OCI-LY3 (cell line): ENCODE measurements at regions not wholly inside any gene's neighbourhood (a gene's known extent, or its start where the extent isn't known, plus 50 kb on each side); places are given as distances from the start of the nearest gene placed in this dataset.

Experiments used
- H2AFZ ChIP-seq: fragments of 200-600, 300-600 bp; shearing (Covaris generic); 2 replicates; pipeline ENCODE4 v1.6.0; 2014; ENCODE audit warnings: antibody characterized with exemption, low read depth, low read length
- H3K27ac ChIP-seq: fragments of 200-600, 300-600 bp; sonication (generic); 2 replicates; pipeline ENCODE4 v1.5.1; 2014; ENCODE audit warnings: mild to moderate bottlenecking, low read length, moderate library complexity, mixed read lengths
- H3K27me3 ChIP-seq: fragments of 200-600, 300-600 bp; sonication (generic); 2 replicates; pipeline ENCODE4 v1.6.1; 2014; ENCODE audit warnings: low read depth, low read length, mixed read lengths
- H3K36me3 ChIP-seq: fragments of 200-600, 300-600 bp; sonication (generic); replicated peaks from 2 replicates; pipeline ENCODE3; 2014; ENCODE audit warnings: low read depth, low read length, mixed read lengths
- H3K4me1 ChIP-seq: fragments of 300-600, 200-600 bp; sonication (generic); 2 replicates; pipeline ENCODE4 v1.6.1; 2014; ENCODE audit warnings: low read length, mixed read lengths
- H3K4me2 ChIP-seq: fragments of 200-600, 300-600 bp; sonication (generic); 2 replicates; pipeline ENCODE4 v1.6.1; 2014; ENCODE audit warnings: low read length, mixed read lengths
- H3K4me3 ChIP-seq: fragments of 300-600, 200-600 bp; sonication (generic); 2 replicates; pipeline ENCODE4 v1.5.1; 2014; ENCODE audit warnings: antibody characterized with exemption, mild to moderate bottlenecking, low read length, moderate library complexity
- H3K79me2 ChIP-seq: fragments of 300-600, 200-600 bp; shearing (Covaris generic); 2 replicates; pipeline ENCODE4 v1.6.1; 2014; ENCODE audit warnings: mild to moderate bottlenecking, low read length, mixed read lengths
- H3K9ac ChIP-seq: fragments of 300-600, 200-600 bp; shearing (Covaris generic); 2 replicates; pipeline ENCODE4 v1.6.0; 2014; ENCODE audit warnings: mild to moderate bottlenecking, low read length, moderate library complexity
- H3K9me3 ChIP-seq: fragments of 200-600, 300-600 bp; shearing (Covaris generic); 2 replicates; pipeline ENCODE4 v1.6.1; 2014; ENCODE audit warnings: low read length, mixed read lengths; ENCODE audit not compliant: insufficient read depth
- H4K20me1 ChIP-seq: fragments of 200-600, 300-600 bp; sonication (generic); 2 replicates; pipeline ENCODE4 v1.6.1; 2016; ENCODE audit warnings: low read length, mixed read lengths; ENCODE audit not compliant: insufficient read depth
- EZH2phosphoT487 ChIP-seq: fragments of 200-600 bp; shearing (Covaris generic); IDR thresholded peaks from 2 replicates; pipeline ENCODE4 v1.6.1; 2018; ENCODE audit warnings: antibody characterized with exemption, mixed run types, low read depth
- TF ChIP-seq, protein P1 (sequence below): fragments of 200-600, 300-600 bp; sonication (generic); IDR thresholded peaks from 2 replicates; pipeline ENCODE4 v1.5.1; 2014; ENCODE audit warnings: antibody characterized with exemption, low read length, low read depth

DNA sequence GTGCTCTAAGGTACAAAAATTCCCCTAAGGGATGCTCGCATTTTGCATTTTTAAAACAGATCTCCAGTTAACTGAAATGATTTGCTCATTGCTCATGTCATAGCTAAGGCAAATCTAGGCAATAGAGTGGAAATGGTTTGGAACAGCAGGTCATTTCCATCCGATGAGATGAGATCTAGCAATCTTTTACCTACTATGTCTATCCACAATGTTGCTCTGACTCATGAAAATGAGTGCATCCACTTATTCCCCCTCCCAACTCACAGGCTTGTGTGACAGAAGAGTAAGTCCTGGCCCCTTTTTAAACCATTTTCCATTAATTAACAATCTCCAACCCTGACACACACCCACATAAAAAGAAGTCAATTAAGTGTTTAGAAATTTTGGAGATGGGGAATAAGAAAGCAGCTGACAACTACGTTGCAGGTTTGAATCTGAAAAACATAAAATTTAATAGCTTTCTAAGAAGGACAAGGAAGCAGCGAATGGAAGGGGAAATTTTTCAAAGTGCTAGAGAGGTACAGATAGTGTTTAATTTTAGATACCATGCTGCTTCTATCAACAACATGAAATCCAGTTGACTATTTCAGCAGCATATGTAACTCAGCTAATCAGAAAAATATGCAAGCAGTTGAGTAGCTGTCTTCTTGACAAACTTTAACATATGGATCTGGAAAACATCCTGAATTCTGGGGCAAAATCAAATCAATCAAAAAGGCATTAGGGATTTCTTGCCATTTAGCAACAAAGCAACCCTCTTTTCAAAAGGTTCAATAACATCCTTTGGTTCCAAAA is 112.0 kb downstream of the TMCO5A start:
- H2AFZ ChIP-seq = no peak overlapping the region
- H3K9me3 ChIP-seq = no peaks in the 10 kb centered on the region

DNA sequence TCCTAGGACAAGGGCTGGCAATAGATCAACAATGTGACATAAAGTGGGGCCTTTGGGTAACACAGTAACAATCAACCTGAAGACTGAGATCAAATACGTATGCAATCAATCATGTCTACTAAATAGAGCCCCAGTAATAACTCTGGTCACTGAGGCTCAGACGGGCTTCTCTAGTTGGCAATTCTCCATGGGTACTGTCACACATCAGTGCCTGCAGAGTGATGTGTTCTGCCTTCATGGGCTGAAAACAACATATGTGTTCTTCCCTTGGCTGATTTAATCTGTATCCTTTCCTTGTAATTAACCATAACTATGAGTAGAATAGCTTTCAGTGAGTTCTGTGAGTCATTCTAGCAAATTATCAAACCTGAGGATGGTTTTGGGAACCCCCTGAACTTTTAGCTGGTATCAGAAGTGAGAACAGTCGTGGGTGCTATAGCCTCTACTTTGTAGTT is 113.6 kb downstream of the TMCO5A start:
- no peak overlapping the region for H3K9ac ChIP-seq
- H3K4me1 ChIP-seq = peaks cover 13% of the 10 kb centered on the region
- H3K27me3 ChIP-seq = no peaks in the 10 kb centered on the region
- H3K79me2 ChIP-seq = no peaks in the 10 kb centered on the region
- H3K9me3 ChIP-seq = no peaks in the 10 kb centered on the region
- H3K4me3 ChIP-seq = no peak overlapping the region
- H4K20me1 ChIP-seq = no peaks in the 10 kb centered on the region
- H3K27ac ChIP-seq = no peak overlapping the region
- H3K36me3 ChIP-seq = no peaks in the 10 kb centered on the region
- no peak for TF ChIP-seq EZH2phosphoT487
- TF ChIP-seq, protein P1, sequence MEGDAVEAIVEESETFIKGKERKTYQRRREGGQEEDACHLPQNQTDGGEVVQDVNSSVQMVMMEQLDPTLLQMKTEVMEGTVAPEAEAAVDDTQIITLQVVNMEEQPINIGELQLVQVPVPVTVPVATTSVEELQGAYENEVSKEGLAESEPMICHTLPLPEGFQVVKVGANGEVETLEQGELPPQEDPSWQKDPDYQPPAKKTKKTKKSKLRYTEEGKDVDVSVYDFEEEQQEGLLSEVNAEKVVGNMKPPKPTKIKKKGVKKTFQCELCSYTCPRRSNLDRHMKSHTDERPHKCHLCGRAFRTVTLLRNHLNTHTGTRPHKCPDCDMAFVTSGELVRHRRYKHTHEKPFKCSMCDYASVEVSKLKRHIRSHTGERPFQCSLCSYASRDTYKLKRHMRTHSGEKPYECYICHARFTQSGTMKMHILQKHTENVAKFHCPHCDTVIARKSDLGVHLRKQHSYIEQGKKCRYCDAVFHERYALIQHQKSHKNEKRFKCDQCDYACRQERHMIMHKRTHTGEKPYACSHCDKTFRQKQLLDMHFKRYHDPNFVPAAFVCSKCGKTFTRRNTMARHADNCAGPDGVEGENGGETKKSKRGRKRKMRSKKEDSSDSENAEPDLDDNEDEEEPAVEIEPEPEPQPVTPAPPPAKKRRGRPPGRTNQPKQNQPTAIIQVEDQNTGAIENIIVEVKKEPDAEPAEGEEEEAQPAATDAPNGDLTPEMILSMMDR = no peak
- H3K4me2 ChIP-seq = peak overlapping the region; percentile 43
- no peak overlapping the region for H2AFZ ChIP-seq

More for the DNA sequence above, 112.0 kb downstream of the TMCO5A start:
- Histone ChIP-seq H3K27me3 (no peaks in the 10 kb centered on the region), H3K27ac (no peak overlapping the region), H3K4me1 (peaks cover 10% of the 10 kb centered on the region), H3K36me3 (no peaks in the 10 kb centered on the region), H3K4me2 (no peak overlapping the region), H4K20me1 (no peaks in the 10 kb centered on the region), H3K79me2 (no peaks in the 10 kb centered on the region), H3K9ac (no peak overlapping the region), H3K4me3 (no peak overlapping the region)
- TF ChIP-seq EZH2phosphoT487 = no peak
- TF ChIP-seq, protein P1 = no peak

DNA sequence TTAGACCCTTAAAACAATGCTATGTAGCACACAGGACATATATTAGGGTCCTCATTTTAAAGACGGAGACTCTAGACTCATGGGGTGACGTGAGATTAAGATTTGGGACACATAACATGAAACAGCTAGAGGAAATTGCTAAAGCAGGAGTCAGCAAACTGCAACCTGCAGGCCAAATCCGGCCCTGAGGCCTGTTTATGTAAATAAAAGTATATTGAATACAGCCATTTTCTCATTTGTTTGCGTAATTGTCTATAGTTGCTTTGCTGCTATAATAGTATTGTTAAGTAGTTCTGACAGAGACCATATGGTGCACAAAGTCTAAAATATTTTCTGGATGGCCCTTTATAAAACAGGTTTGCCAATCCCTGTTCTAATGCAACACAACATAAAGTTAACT is 115.5 kb downstream of the TMCO5A start:
- H3K9me3 ChIP-seq = no peaks in the 10 kb centered on the region
- peaks cover 19% of the 10 kb centered on the region for H3K4me1 ChIP-seq
- no peak overlapping the region for H3K27ac ChIP-seq
- H3K4me2 ChIP-seq = no peak overlapping the region
- no peak overlapping the region for H3K4me3 ChIP-seq
- no peak overlapping the region for H2AFZ ChIP-seq
- no peaks in the 10 kb centered on the region for H4K20me1 ChIP-seq
- no peak overlapping the region for H3K9ac ChIP-seq
- H3K79me2 ChIP-seq = no peaks in the 10 kb centered on the region
- H3K36me3 ChIP-seq = no peaks in the 10 kb centered on the region
- no peak for TF ChIP-seq EZH2phosphoT487
- TF ChIP-seq, protein P1 = no peak
- H3K27me3 ChIP-seq = peaks cover under 1% of the 10 kb centered on the region; the same call in 1 of the 2 replicates

DNA sequence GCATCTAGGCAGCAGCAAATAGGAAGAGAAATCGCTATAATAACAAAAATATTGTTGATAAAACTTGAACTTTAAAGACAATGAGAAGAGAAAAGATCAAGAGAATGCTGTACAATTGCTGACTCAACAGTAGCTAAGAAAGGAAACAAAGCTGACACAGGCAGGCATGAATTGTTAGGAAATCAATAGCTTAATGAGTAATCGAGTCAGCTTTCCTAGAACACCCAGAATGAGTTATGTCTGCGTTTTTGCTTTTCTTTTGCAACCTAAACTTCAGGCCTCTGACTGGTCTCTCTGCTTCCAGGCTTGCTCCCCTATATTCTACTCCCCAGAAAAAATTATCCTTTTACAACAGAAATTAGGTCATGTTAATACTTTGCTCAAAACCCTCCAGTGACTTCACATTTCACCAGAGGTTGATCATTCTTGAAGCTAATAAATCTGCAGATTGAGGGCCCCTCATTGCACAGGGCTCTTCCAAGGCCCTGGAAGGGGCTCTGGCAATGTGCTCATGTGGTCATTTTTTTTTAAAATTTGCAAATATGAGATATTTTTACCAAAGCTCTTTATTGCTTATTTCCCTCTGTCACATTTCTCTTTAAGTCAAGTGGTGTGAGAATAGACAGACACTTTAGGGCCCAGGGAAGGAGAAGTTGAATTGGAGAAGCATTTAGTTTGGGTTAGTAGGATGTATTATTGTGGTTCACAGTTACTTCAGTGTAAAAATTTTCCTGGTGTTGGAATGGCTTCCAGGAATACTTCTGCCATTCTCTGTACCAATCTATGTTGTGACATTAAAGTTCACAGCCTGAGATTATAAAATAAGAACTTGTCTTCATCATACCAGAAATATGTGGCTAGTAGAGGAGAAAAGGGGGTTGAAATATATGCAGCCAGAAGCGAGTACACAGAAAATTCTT is 116.3 kb downstream of the TMCO5A start:
- H3K27ac ChIP-seq = no peak overlapping the region
- no peak overlapping the region for H3K4me3 ChIP-seq
- H3K27me3 ChIP-seq = peaks cover 4% of the 10 kb centered on the region; the same call in 1 of the 2 replicates
- no peaks in the 10 kb centered on the region for H3K9me3 ChIP-seq
- H3K79me2 ChIP-seq = no peaks in the 10 kb centered on the region
- no peak overlapping the region for H2AFZ ChIP-seq
- H3K4me2 ChIP-seq = no peak overlapping the region
- no peak for TF ChIP-seq EZH2phosphoT487
- TF ChIP-seq, protein P1 = no peak
- no peaks in the 10 kb centered on the region for H4K20me1 ChIP-seq
- peaks cover 19% of the 10 kb centered on the region for H3K4me1 ChIP-seq
- no peaks in the 10 kb centered on the region for H3K36me3 ChIP-seq
- H3K9ac ChIP-seq = no peak overlapping the region
